Mesendoderm (in vitro differentiated cells): ENCODE measurements at regions not wholly inside any gene's neighbourhood (a gene's known extent, or its start where the extent isn't known, plus 50 kb on each side); places are given as distances from the start of the nearest gene placed in this dataset.

Experiments used
- DNase-seq: peaks from one replicate; pipeline ENCODE4 v3.0.0; 2013
- H2AK5ac ChIP-seq: 2 replicates; pipeline ENCODE4 v1.6.1; 2013; ENCODE audit warnings: low read length, inconsistent platforms
- H2BK120ac ChIP-seq: 2 replicates; pipeline ENCODE4 v1.6.1; 2013; ENCODE audit warnings: low read depth, mild to moderate bottlenecking, low read length, moderate library complexity, mixed read lengths
- H2BK15ac ChIP-seq: replicated peaks from 2 replicates; pipeline ENCODE4 v1.6.1; 2013; ENCODE audit warnings: low read depth, mild to moderate bottlenecking, moderate library complexity
- H2BK5ac ChIP-seq: 2 replicates; pipeline ENCODE4 v1.6.1; 2013; ENCODE audit warnings: low read length, inconsistent platforms
- H3K18ac ChIP-seq: 2 replicates; pipeline ENCODE4 v1.6.1; 2013; ENCODE audit warnings: mild to moderate bottlenecking, low read length, mixed read lengths
- H3K23ac ChIP-seq: one replicate; pipeline ENCODE4 v1.6.1; 2013; ENCODE audit warnings: low read length
- H3K27ac ChIP-seq: 2 replicates; pipeline ENCODE4 v1.5.1; 2013; ENCODE audit warnings: low read depth, mild to moderate bottlenecking, inconsistent platforms, low read length, moderate library complexity
- H3K27me3 ChIP-seq: 2 replicates; pipeline ENCODE4 v1.6.1; 2013; ENCODE audit warnings: low read length, control low read depth, mild to moderate bottlenecking, inconsistent platforms; ENCODE audit not compliant: insufficient read depth, poor library complexity
- H3K36me3 ChIP-seq: 2 replicates; pipeline ENCODE4 v1.6.1; 2013; ENCODE audit warnings: low read length, inconsistent platforms; ENCODE audit not compliant: control insufficient read depth, insufficient read depth
- H3K4ac ChIP-seq: one replicate; pipeline ENCODE4 v1.6.1; 2013; ENCODE audit warnings: low read depth, mild to moderate bottlenecking, low read length, moderate library complexity
- H3K4me1 ChIP-seq: 2 replicates; pipeline ENCODE4 v1.6.1; 2013; ENCODE audit warnings: low read depth, low read length, inconsistent platforms; ENCODE audit not compliant: control insufficient read depth
- H3K4me2 ChIP-seq: 2 replicates; pipeline ENCODE4 v1.6.1; 2013; ENCODE audit warnings: low read length
- H3K4me3 ChIP-seq: 2 replicates; pipeline ENCODE4 v1.5.1; 2013; ENCODE audit warnings: mild to moderate bottlenecking, low read length
- H3K56ac ChIP-seq: one replicate; pipeline ENCODE4 v1.6.1; 2013; ENCODE audit warnings: low read length
- H3K79me1 ChIP-seq: 2 replicates; pipeline ENCODE4 v1.6.1; 2013; ENCODE audit warnings: low read length, inconsistent platforms
- H3K79me2 ChIP-seq: 2 replicates; pipeline ENCODE4 v1.6.1; 2013; ENCODE audit warnings: mild to moderate bottlenecking, low read length; ENCODE audit not compliant: control insufficient read depth, insufficient read depth
- H3K9ac ChIP-seq: 2 replicates; pipeline ENCODE4 v1.6.1; 2013; ENCODE audit warnings: low read length, inconsistent platforms
- H4K5ac ChIP-seq: one replicate; pipeline ENCODE4 v1.6.1; 2013; ENCODE audit warnings: low read length
- H4K8ac ChIP-seq: one replicate; pipeline ENCODE4 v1.6.1; 2013; ENCODE audit warnings: low read depth, mild to moderate bottlenecking, control low read depth, low read length, moderate library complexity
- WGBS: extraction: QIAGEN DNeasy Blood & Tissue Kit; methylation state at CpG from one replicate; pipeline ENCODE4 v1.1.7; 2013; ENCODE audit warnings: low lambda C conversion rate, missing lambda C conversion rate; ENCODE audit not compliant: insufficient coverage; ENCODE audit errors: extremely low coverage; 5-methylcytosine and 5-hydroxymethylcytosine counted together

- Histone ChIP-seq H4K5ac (no peak overlapping the region), H3K18ac (no peak overlapping the region), H2BK15ac (no peak overlapping the region), H3K4me2 (no peak overlapping the region), H3K79me2 (no peaks in the 10 kb centered on the region), H3K27me3 (no peaks in the 10 kb centered on the region), H4K8ac (no peak overlapping the region), H2BK120ac (no peak overlapping the region), H3K23ac (no peak overlapping the region), H3K4ac (no peak overlapping the region), H3K79me1 (no peaks in the 10 kb centered on the region), H3K27ac (no peak overlapping the region), H3K36me3 (no peaks in the 10 kb centered on the region), H2BK5ac (no peak overlapping the region), H3K9ac (no peak overlapping the region), H3K4me3 (no peak overlapping the region), H2AK5ac (no peak overlapping the region), H3K56ac (no peak overlapping the region), H3K4me1 (no peaks in the 10 kb centered on the region)
- WGBS: no CpG with 5 or more reads among the region's 3 CpGs
- no peak for DNase-seq
Observed at GRCh38 chr1:193567937-193568336, 381.5 kb upstream of the B3GALT2 start.

- Histone ChIP-seq H3K79me1 (no peaks in the 10 kb centered on the region), H2AK5ac (no peak overlapping the region), H3K18ac (no peak overlapping the region), H3K4ac (no peak overlapping the region), H4K5ac (no peak overlapping the region), H3K4me3 (no peak overlapping the region), H3K56ac (no peak overlapping the region), H3K4me1 (no peaks in the 10 kb centered on the region), H3K36me3 (no peaks in the 10 kb centered on the region), H2BK120ac (no peak overlapping the region), H4K8ac (no peak overlapping the region), H2BK15ac (no peak overlapping the region), H3K27ac (no peak overlapping the region), H3K4me2 (no peak overlapping the region), H3K27me3 (no peaks in the 10 kb centered on the region), H3K23ac (no peak overlapping the region), H3K9ac (no peak overlapping the region), H3K79me2 (no peaks in the 10 kb centered on the region), H2BK5ac (no peak overlapping the region)
- DNase-seq: no peak
- no CpG with 5 or more reads among the region's 4 CpGs for WGBS
Observed at GRCh38 chr1:193566735-193567134, 380.3 kb upstream of the B3GALT2 start.

- H3K79me2 ChIP-seq: no peaks in the 10 kb centered on the region
- no peak for DNase-seq
- no peak overlapping the region for H3K56ac ChIP-seq
- no peak overlapping the region for H2AK5ac ChIP-seq
- H4K8ac ChIP-seq: no peak overlapping the region
- no peak overlapping the region for H3K4me3 ChIP-seq
- H3K36me3 ChIP-seq: no peaks in the 10 kb centered on the region
- no peak overlapping the region for H2BK120ac ChIP-seq
- no peaks in the 10 kb centered on the region for H3K79me1 ChIP-seq
- H3K4ac ChIP-seq: no peak overlapping the region
- H3K27me3 ChIP-seq: no peaks in the 10 kb centered on the region
- no peak overlapping the region for H3K9ac ChIP-seq
- H3K4me2 ChIP-seq: no peak overlapping the region
- no CpG with 5 or more reads among the region's 2 CpGs for WGBS
- no peaks in the 10 kb centered on the region for H3K4me1 ChIP-seq
- no peak overlapping the region for H3K27ac ChIP-seq
- no peak overlapping the region for H2BK5ac ChIP-seq
- H3K23ac ChIP-seq: no peak overlapping the region
- no peak overlapping the region for H3K18ac ChIP-seq
- no peak overlapping the region for H2BK15ac ChIP-seq
- H4K5ac ChIP-seq: no peak overlapping the region
Observed at GRCh38 chr1:193565971-193566577, 379.7 kb upstream of the B3GALT2 start.

GRCh38 chr1:193562121-193562520 lies 375.7 kb upstream of the B3GALT2 start:
- H3K4me1 ChIP-seq: no peaks in the 10 kb centered on the region
- no peak overlapping the region for H3K27ac ChIP-seq
- H3K23ac ChIP-seq: no peak overlapping the region
- DNase-seq: peak; percentile 83
- H4K5ac ChIP-seq: no peak overlapping the region
- no peaks in the 10 kb centered on the region for H3K79me2 ChIP-seq
- no peak overlapping the region for H2BK15ac ChIP-seq
- H3K79me1 ChIP-seq: no peaks in the 10 kb centered on the region
- no peak overlapping the region for H3K4ac ChIP-seq
- H3K9ac ChIP-seq: no peak overlapping the region
- no peak overlapping the region for H3K56ac ChIP-seq
- no peaks in the 10 kb centered on the region for H3K27me3 ChIP-seq
- no peak overlapping the region for H3K4me3 ChIP-seq
- no peak overlapping the region for H3K4me2 ChIP-seq
- no peaks in the 10 kb centered on the region for H3K36me3 ChIP-seq
- no peak overlapping the region for H3K18ac ChIP-seq
- no peak overlapping the region for H2BK120ac ChIP-seq
- H2BK5ac ChIP-seq: no peak overlapping the region
- no peak overlapping the region for H2AK5ac ChIP-seq
- no peak overlapping the region for H4K8ac ChIP-seq
- whole genome bisulfite sequencing: no CpG with 5 or more reads among the region's 2 CpGs

GRCh38 chr1:193558491-193559028 lies 372.1 kb upstream of the B3GALT2 start:
- Histone ChIP-seq H2BK120ac (no peak overlapping the region), H3K27ac (no peak overlapping the region), H2AK5ac (no peak overlapping the region), H3K18ac (no peak overlapping the region), H2BK5ac (no peak overlapping the region), H3K36me3 (no peaks in the 10 kb centered on the region), H2BK15ac (no peak overlapping the region), H3K9ac (no peak overlapping the region), H3K4me3 (no peak overlapping the region), H3K27me3 (no peaks in the 10 kb centered on the region), H3K4me2 (no peak overlapping the region), H4K8ac (no peak overlapping the region), H3K79me2 (no peaks in the 10 kb centered on the region), H3K79me1 (no peaks in the 10 kb centered on the region), H3K4ac (no peak overlapping the region), H3K4me1 (no peaks in the 10 kb centered on the region), H4K5ac (no peak overlapping the region), H3K56ac (no peak overlapping the region), H3K23ac (no peak overlapping the region)
- DNase-seq: no peak
- no CpG with 5 or more reads among the region's 4 CpGs for WGBS
